HL-60 (cell line): ENCODE measurements at regions not wholly inside any gene's neighbourhood (a gene's known extent, or its start where the extent isn't known, plus 50 kb on each side); places are given as distances from the start of the nearest gene placed in this dataset.

Experiments
- POLR2AphosphoS5 ChIP-seq: IDR thresholded peaks from 2 replicates; pipeline ENCODE4 v1.6.1; 2012; ENCODE audit warnings: low read depth
- TF ChIP-seq, protein P1 (sequence below): IDR thresholded peaks from one replicate; pipeline ENCODE4 v1.5.1; 2011; ENCODE audit warnings: low read length, control low read depth, inconsistent platforms; ENCODE audit not compliant: insufficient read depth

DNA sequence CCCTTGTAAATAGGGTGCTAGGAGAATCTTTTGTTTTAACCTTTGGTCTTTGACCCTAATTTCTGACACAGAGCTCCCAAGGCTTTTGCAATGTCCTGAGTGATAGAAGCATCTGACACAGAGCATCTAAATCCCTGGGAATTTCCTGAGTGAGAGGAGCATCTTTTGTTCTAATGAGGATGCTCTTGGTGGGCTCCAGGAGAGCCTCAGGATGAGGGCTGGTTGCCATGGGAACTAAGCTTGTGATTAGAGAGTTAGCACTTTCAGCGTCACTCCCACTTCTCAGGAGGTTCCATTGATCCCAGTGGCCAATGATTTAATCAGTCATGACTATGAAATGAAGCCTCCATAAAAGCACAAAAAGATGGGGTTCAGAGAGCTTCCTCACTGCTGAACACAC is 264.8 kb downstream of the KIF20B start:
- TF ChIP-seq, protein P1, sequence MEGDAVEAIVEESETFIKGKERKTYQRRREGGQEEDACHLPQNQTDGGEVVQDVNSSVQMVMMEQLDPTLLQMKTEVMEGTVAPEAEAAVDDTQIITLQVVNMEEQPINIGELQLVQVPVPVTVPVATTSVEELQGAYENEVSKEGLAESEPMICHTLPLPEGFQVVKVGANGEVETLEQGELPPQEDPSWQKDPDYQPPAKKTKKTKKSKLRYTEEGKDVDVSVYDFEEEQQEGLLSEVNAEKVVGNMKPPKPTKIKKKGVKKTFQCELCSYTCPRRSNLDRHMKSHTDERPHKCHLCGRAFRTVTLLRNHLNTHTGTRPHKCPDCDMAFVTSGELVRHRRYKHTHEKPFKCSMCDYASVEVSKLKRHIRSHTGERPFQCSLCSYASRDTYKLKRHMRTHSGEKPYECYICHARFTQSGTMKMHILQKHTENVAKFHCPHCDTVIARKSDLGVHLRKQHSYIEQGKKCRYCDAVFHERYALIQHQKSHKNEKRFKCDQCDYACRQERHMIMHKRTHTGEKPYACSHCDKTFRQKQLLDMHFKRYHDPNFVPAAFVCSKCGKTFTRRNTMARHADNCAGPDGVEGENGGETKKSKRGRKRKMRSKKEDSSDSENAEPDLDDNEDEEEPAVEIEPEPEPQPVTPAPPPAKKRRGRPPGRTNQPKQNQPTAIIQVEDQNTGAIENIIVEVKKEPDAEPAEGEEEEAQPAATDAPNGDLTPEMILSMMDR = no peak
- TF ChIP-seq POLR2AphosphoS5 = no peak
